WERI-Rb-1 (cell line): ENCODE measurements at regions not wholly inside any gene's neighbourhood (a gene's known extent, or its start where the extent isn't known, plus 50 kb on each side); places are given as distances from the start of the nearest gene placed in this dataset.

ENCODE experiments used
- DNase-seq: peaks from one replicate; pipeline ENCODE4 v3.0.0-alpha.2; 2020
- H3K27ac ChIP-seq: fragments of 250-450 bp; sonication (Bioruptor Pico); 2 replicates; pipeline ENCODE4 v1.5.1; 2020; ENCODE audit warnings: mild to moderate bottlenecking, moderate library complexity
- H3K27me3 ChIP-seq: fragments of 250-450 bp; sonication (Bioruptor Pico); 2 replicates; pipeline ENCODE4 v1.5.1; 2021; ENCODE audit warnings: mild to moderate bottlenecking, low read depth, moderate library complexity; ENCODE audit not compliant: insufficient read depth, severe bottlenecking
- H3K36me3 ChIP-seq: fragments of 250-450 bp; sonication (Bioruptor Pico); 2 replicates; pipeline ENCODE4 v1.5.1; 2020; ENCODE audit warnings: mild to moderate bottlenecking, moderate library complexity
- H3K4me3 ChIP-seq: 2 replicates; pipeline ENCODE4 v1.5.1; 2011; ENCODE audit warnings: low read depth, mild to moderate bottlenecking, control low read depth, low read length
- H3K9me3 ChIP-seq: fragments of 250-450 bp; sonication (Bioruptor Pico); 2 replicates; pipeline ENCODE4 v1.5.1; 2021; ENCODE audit warnings: mild to moderate bottlenecking, moderate library complexity; ENCODE audit not compliant: severe bottlenecking
- TF ChIP-seq, protein P1 (sequence below): IDR thresholded peaks from 2 replicates; pipeline ENCODE4 v1.5.1; 2011; ENCODE audit warnings: low read depth, mild to moderate bottlenecking, control low read depth, inconsistent platforms, low read length

DNA sequence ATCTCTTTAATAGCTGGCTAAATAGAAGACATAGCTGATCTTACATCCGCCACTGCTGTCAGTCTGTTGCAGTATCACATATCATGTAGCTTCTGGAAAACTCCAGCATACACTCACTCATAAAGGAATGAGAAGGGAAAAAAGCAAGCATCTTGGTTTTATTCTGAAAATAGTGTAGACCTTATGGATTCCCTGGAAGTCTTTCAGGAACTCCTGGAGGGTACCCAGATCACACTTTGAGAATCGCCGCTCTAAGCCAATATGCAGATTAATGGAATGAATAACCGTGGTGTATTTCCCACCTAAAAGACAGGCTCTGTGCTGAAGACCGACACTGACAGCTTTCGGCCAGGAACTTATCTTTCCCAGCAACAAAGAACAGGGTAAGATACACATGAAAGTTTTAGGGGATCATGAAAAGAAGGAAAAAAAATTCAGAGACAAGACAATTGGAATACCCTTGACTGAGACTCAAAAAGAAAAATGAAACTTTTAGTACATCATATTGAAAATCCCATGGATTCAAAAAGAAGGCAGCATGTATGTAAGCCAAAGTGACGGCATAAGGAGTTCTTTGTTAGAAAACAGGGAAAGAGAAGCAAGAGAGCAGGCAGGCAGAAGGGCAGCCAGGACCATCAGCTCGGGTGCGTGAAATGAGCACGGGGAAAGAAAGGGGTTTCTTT lies 56.4 kb upstream of the SEC11C start:
- no peaks in the 10 kb centered on the region for H3K27me3 ChIP-seq
- no peaks in the 10 kb centered on the region for H3K9me3 ChIP-seq
- no peak overlapping the region for H3K4me3 ChIP-seq
- no peak for DNase-seq
- TF ChIP-seq, protein P1, sequence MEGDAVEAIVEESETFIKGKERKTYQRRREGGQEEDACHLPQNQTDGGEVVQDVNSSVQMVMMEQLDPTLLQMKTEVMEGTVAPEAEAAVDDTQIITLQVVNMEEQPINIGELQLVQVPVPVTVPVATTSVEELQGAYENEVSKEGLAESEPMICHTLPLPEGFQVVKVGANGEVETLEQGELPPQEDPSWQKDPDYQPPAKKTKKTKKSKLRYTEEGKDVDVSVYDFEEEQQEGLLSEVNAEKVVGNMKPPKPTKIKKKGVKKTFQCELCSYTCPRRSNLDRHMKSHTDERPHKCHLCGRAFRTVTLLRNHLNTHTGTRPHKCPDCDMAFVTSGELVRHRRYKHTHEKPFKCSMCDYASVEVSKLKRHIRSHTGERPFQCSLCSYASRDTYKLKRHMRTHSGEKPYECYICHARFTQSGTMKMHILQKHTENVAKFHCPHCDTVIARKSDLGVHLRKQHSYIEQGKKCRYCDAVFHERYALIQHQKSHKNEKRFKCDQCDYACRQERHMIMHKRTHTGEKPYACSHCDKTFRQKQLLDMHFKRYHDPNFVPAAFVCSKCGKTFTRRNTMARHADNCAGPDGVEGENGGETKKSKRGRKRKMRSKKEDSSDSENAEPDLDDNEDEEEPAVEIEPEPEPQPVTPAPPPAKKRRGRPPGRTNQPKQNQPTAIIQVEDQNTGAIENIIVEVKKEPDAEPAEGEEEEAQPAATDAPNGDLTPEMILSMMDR: no peak
- H3K36me3 ChIP-seq: no peaks in the 10 kb centered on the region
- H3K27ac ChIP-seq: no peak overlapping the region

DNA sequence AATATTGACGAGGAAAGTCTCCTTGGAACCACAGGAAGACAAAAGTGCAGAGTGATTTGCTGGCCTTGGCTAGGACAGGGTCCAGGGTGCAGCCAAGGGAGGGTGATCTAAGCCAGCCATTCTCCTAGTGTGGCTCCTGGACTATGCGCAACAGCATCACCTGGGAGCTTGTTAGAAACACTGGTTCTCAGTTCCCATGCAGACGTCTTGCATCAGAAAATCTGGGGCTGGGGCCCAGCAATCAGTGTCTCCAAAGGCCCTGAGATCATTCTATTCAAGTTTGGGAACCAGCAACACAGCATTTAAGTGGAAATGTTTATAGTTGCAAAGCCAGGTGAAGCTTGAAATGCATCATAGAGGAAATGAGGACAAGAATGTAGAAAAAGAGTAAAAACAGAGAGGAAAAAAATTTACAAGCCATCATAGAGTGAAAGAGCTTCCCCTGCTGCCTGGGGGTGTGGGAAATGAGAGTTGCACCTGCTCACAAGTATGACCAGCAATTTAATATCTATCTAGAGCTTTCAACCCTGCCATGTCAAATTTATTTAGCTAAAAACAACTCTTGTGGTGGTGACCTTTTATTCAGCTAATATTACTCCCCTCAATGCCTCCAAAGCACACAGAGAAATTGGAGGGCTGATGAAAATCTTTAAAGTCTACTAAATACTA lies 54.4 kb upstream of the SEC11C start:
- no peaks in the 10 kb centered on the region for H3K9me3 ChIP-seq
- H3K36me3 ChIP-seq: no peaks in the 10 kb centered on the region
- TF ChIP-seq, protein P1: no peak
- no peak overlapping the region for H3K4me3 ChIP-seq
- DNase-seq: no peak
- no peak overlapping the region for H3K27ac ChIP-seq
- no peaks in the 10 kb centered on the region for H3K27me3 ChIP-seq

DNA sequence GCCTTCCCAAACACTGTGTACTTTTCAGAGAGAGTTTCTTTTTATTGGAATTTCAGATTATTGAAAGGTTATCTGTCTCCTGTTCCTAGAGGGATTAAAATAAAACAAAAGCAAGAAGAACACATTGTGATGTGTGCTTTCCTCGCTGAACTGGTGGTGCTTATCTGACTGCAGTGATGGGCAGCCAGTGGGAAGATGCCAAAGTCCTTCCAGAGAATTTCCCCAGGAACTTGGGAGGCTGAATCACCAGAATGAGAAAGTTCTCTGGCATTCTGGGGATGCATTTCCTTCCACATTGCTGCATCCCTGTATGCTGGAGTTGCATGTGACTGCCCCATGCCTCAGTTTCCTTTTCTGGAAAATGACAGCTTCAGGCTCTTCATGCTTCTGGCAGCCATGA lies 53.9 kb upstream of the SEC11C start:
- no peak for DNase-seq

DNA sequence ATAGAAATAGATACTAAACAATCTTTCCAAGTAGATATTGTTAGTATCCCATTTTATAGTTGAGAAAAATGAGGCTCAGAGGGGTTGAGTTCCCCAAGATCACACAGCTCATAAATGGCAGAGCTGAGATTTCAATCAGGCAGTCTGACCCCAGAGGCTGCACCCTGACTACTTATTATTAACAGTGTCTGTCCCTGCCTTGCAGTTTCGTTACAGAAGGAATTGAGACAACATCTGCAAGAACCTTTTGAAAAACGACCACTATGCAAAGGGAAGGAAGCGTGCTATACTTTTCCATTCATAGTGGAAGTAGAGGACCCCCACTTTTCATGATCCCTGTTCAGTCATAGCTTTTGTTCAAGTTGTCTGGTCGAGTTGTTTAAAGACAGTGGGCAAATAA lies 53.2 kb upstream of the SEC11C start:
- no peaks in the 10 kb centered on the region for H3K36me3 ChIP-seq
- TF ChIP-seq, protein P1: no peak

More for the DNA sequence above, 53.9 kb upstream of the SEC11C start:
- no peaks in the 10 kb centered on the region for H3K27me3 ChIP-seq
- no peak overlapping the region for H3K4me3 ChIP-seq
- no peak overlapping the region for H3K27ac ChIP-seq
- H3K9me3 ChIP-seq: no peaks in the 10 kb centered on the region
- H3K36me3 ChIP-seq: no peaks in the 10 kb centered on the region
- TF ChIP-seq, protein P1: no peak

DNA sequence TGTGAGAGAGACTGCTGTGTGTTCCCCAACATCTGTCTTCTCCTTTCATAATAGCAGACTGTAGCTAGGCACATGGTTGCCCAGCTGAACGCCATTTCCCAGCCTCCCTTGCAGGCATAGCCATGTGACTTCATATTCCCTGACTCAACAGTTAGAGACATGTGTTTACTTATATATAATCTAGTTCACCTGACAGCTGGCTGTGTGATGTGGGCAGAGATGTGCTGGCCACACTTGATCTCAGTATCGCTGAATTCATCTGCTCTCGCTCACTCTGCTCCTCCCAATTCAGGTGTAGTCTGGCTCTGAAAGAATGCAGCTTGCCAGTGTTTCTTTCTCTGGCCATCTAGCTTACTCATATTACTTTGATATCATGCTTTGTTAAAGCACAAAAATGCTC lies 52.3 kb upstream of the SEC11C start:
- Histone ChIP-seq H3K27me3 (no peaks in the 10 kb centered on the region), H3K9me3 (no peaks in the 10 kb centered on the region), H3K27ac (no peak overlapping the region), H3K36me3 (no peaks in the 10 kb centered on the region), H3K4me3 (no peak overlapping the region)
- DNase-seq: no peak
- TF ChIP-seq, protein P1: no peak

More for the DNA sequence above, 53.2 kb upstream of the SEC11C start:
- no peak for DNase-seq
- H3K4me3 ChIP-seq: no peak overlapping the region
- no peaks in the 10 kb centered on the region for H3K9me3 ChIP-seq
- H3K27ac ChIP-seq: no peak overlapping the region
- H3K27me3 ChIP-seq: no peaks in the 10 kb centered on the region
